MM.1S (cell line): ENCODE measurements at regions not wholly inside any gene's neighbourhood (a gene's known extent, or its start where the extent isn't known, plus 50 kb on each side); places are given as distances from the start of the nearest gene placed in this dataset.

Source experiments
- DNase-seq: peaks from one replicate; pipeline ENCODE4 v3.0.0-alpha.2; 2015
- H2AFZ ChIP-seq: fragments of 300-600 bp; sonication (generic); 2 replicates; pipeline ENCODE4 v1.6.0; 2016; ENCODE audit warnings: antibody characterized with exemption, low read length
- H3F3A ChIP-seq: fragments of 300-600 bp; sonication (generic); 2 replicates; pipeline ENCODE4 v1.6.1; 2016; ENCODE audit warnings: mild to moderate bottlenecking, antibody characterized with exemption, low read length, moderate library complexity, mixed read lengths; ENCODE audit not compliant: insufficient read depth
- H3K27ac ChIP-seq: fragments of 300-600 bp; sonication (generic); 2 replicates; pipeline ENCODE4 v1.5.1; 2016; ENCODE audit warnings: mild to moderate bottlenecking, low read length
- H3K27me3 ChIP-seq: fragments of 300-600 bp; sonication (generic); replicated peaks from 2 replicates; pipeline ENCODE4 v1.6.0; 2016; ENCODE audit warnings: low read length; ENCODE audit not compliant: insufficient read depth
- H3K36me3 ChIP-seq: fragments of 300-600 bp; sonication (generic); replicated peaks from 2 replicates; pipeline ENCODE4 v1.6.1; 2016; ENCODE audit warnings: mild to moderate bottlenecking, low read length, mixed read lengths; ENCODE audit not compliant: insufficient read depth
- H3K4me1 ChIP-seq: fragments of 300-600 bp; sonication (generic); 2 replicates; pipeline ENCODE4 v1.6.1; 2016; ENCODE audit warnings: low read length, mixed read lengths
- H3K4me2 ChIP-seq: fragments of 300-600 bp; sonication (generic); 2 replicates; pipeline ENCODE4 v1.6.0; 2016; ENCODE audit warnings: low read depth, low read length
- H3K4me3 ChIP-seq: fragments of 300-600 bp; sonication (generic); 2 replicates; pipeline ENCODE4 v1.5.1; 2016; ENCODE audit warnings: low read length, mixed read lengths
- H3K79me2 ChIP-seq: fragments of 300-600 bp; sonication (generic); 2 replicates; pipeline ENCODE4 v1.6.1; 2016; ENCODE audit warnings: mixed run types, low read length, mixed read lengths
- H3K9ac ChIP-seq: fragments of 300-600 bp; sonication (generic); 2 replicates; pipeline ENCODE4 v1.6.1; 2016; ENCODE audit warnings: low read length, mixed read lengths
- H3K9me2 ChIP-seq: fragments of 300-600 bp; sonication (generic); replicated peaks from 2 replicates; pipeline ENCODE4 v1.6.1; 2016; ENCODE audit warnings: mild to moderate bottlenecking, low read length, mixed read lengths; ENCODE audit not compliant: insufficient read depth
- H3K9me3 ChIP-seq: fragments of 300-600 bp; sonication (generic); replicated peaks from 2 replicates; pipeline ENCODE4 v1.6.1; 2016; ENCODE audit warnings: mild to moderate bottlenecking, low read length, mixed read lengths; ENCODE audit not compliant: insufficient read depth
- H4K20me1 ChIP-seq: fragments of 300-600 bp; sonication (generic); 2 replicates; pipeline ENCODE4 v1.6.1; 2016; ENCODE audit warnings: mild to moderate bottlenecking, low read length, moderate library complexity, mixed read lengths; ENCODE audit not compliant: insufficient read depth
- EZH2 ChIP-seq: fragments of 300-600 bp; sonication (generic); optimal IDR thresholded peaks from 2 replicates; pipeline ENCODE3; 2017; ENCODE audit warnings: low read depth, mild to moderate bottlenecking, antibody characterized with exemption, low read length, mixed read lengths
- EZH2phosphoT487 ChIP-seq: fragments of 300-600 bp; sonication (generic); IDR thresholded peaks from 2 replicates; pipeline ENCODE4 v1.6.1; 2018; ENCODE audit warnings: antibody characterized with exemption, low read length
- TF ChIP-seq, protein P1 (sequence below): fragments of 300-600 bp; sonication (generic); IDR thresholded peaks from 2 replicates; pipeline ENCODE4 v1.5.1; 2016; ENCODE audit warnings: antibody characterized with exemption, low read length, mixed read lengths

DNA sequence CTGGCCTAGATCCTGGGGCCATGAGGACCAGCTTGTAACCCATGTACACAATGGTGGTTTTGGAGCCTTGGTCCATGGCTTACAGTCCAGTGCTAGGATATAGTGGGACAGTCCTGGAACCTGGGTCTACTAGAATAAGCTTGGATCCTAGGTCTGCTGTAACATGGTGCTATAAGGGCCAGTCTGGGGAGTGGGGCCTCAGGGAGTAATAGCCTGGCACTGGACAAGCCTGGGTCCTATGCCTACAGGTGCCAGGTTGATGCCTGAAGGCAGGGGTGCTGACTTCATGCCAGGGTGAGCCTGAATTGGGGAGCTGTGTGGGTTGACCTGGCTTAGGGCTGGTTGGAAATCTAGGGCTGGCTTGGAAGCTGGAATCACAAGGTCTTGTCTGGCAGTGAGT lies 756.3 kb upstream of the ADGRL3 start:
- H3K36me3 ChIP-seq: no peaks in the 10 kb centered on the region
- no peaks in the 10 kb centered on the region for H3K9me2 ChIP-seq
- H3K4me3 ChIP-seq: no peak overlapping the region
- no peaks in the 10 kb centered on the region for H3K9me3 ChIP-seq
- TF ChIP-seq EZH2: no peak
- TF ChIP-seq, protein P1, sequence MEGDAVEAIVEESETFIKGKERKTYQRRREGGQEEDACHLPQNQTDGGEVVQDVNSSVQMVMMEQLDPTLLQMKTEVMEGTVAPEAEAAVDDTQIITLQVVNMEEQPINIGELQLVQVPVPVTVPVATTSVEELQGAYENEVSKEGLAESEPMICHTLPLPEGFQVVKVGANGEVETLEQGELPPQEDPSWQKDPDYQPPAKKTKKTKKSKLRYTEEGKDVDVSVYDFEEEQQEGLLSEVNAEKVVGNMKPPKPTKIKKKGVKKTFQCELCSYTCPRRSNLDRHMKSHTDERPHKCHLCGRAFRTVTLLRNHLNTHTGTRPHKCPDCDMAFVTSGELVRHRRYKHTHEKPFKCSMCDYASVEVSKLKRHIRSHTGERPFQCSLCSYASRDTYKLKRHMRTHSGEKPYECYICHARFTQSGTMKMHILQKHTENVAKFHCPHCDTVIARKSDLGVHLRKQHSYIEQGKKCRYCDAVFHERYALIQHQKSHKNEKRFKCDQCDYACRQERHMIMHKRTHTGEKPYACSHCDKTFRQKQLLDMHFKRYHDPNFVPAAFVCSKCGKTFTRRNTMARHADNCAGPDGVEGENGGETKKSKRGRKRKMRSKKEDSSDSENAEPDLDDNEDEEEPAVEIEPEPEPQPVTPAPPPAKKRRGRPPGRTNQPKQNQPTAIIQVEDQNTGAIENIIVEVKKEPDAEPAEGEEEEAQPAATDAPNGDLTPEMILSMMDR: no peak
- no peak for TF ChIP-seq EZH2phosphoT487
- DNase-seq: no peak
- no peak overlapping the region for H3K27ac ChIP-seq
- no peaks in the 10 kb centered on the region for H3K79me2 ChIP-seq
- no peak overlapping the region for H3K4me2 ChIP-seq
- no peaks in the 10 kb centered on the region for H3K27me3 ChIP-seq
- H4K20me1 ChIP-seq: no peaks in the 10 kb centered on the region
- H3F3A ChIP-seq: no peaks in the 10 kb centered on the region
- no peaks in the 10 kb centered on the region for H3K4me1 ChIP-seq
- no peak overlapping the region for H3K9ac ChIP-seq
- H2AFZ ChIP-seq: no peak overlapping the region

- no peak for TF ChIP-seq EZH2
- TF ChIP-seq, protein P1: no peak
- TF ChIP-seq EZH2phosphoT487: no peak
- Histone ChIP-seq H3K9me2 (no peaks in the 10 kb centered on the region), H3F3A (no peaks in the 10 kb centered on the region), H3K4me1 (no peaks in the 10 kb centered on the region), H3K4me3 (no peak overlapping the region), H3K9me3 (no peaks in the 10 kb centered on the region), H4K20me1 (no peaks in the 10 kb centered on the region), H2AFZ (no peak overlapping the region), H3K9ac (no peak overlapping the region), H3K27me3 (no peaks in the 10 kb centered on the region), H3K27ac (no peak overlapping the region), H3K4me2 (no peak overlapping the region), H3K36me3 (no peaks in the 10 kb centered on the region), H3K79me2 (no peaks in the 10 kb centered on the region)
- DNase-seq: no peak
These were observed 750.1 kb upstream of the ADGRL3 start for GRCh38 chr4:60450054-60450453.

DNA sequence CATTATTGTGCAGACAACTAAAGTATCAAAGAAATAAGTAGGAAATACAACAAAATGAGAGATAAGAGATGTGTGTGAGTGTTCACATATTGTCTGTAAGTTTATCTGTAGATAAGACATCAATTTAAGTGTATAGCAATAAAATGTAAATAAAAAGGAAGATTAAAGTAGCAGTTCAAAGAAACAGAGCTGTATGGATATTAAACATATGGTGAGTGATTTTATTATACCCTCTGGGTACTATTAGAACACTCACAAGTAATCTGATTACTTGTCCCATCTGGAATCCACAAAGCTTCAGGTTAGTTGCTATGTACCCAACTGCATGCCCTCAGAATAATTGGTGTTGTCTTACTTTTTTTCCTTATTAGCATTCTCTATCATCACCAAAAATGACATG lies 747.9 kb upstream of the ADGRL3 start:
- Histone ChIP-seq H3K4me3 (no peak overlapping the region), H3K27ac (no peak overlapping the region), H4K20me1 (no peaks in the 10 kb centered on the region), H3K36me3 (no peaks in the 10 kb centered on the region), H3K4me2 (no peak overlapping the region), H3K9me2 (no peaks in the 10 kb centered on the region), H3K9ac (no peak overlapping the region), H2AFZ (no peak overlapping the region), H3K27me3 (no peaks in the 10 kb centered on the region), H3K79me2 (no peaks in the 10 kb centered on the region), H3K4me1 (no peaks in the 10 kb centered on the region), H3F3A (no peaks in the 10 kb centered on the region), H3K9me3 (no peaks in the 10 kb centered on the region)
- TF ChIP-seq EZH2: no peak
- TF ChIP-seq EZH2phosphoT487: no peak
- TF ChIP-seq, protein P1: no peak
- no peak for DNase-seq
